ENCODE measurements at regions not wholly inside any gene's neighbourhood (a gene's known extent, or its start where the extent isn't known, plus 50 kb on each side); places are given as distances from the start of the nearest gene placed in this dataset.

DNA sequence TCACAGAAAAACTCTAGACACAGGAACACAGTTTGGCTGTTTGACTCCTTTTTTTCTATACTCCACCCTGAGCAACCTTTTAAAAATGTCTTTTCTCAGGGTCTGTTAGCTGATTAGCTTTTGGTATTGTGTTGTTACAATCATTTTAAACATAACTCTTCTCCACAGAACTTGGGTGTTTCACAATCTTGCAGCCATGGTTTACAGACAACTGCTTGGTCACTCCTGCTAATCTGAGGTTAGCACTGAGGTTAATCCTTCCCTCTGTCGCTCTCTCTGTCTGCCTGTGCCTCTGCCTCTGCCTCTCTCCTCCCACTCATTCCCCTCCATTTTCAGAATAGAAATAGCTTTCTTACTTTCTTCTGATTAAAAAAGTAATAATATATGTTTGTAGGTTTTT lies 62.4 kb upstream of the ZBED5 start:
- in situ Hi-C loops (cut with MboI), result no loop called here
- Histone ChIP-seq H3K79me2 (ENCODE audit: insufficient read depth) (no peaks in the 10 kb centered on the region), H3K27me3 (replicated peaks; ENCODE audit: insufficient read depth) (no peaks in the 10 kb centered on the region), H4K20me1 (ENCODE audit: insufficient read depth) (no peaks in the 10 kb centered on the region), H3K9me3 (ENCODE audit: low read depth) (no peaks in the 10 kb centered on the region), H3K4me2 (ENCODE audit: unreplicated experiment) (no peak overlapping the region), H3K4me3 (no peak overlapping the region), H3K36me3 (ENCODE audit: low read depth) (no peaks in the 10 kb centered on the region), H3K27ac (0 out of 2 replicates have a peak overlapping the region, but pooled peaks have one; percentile 17), H3K9ac (no peak overlapping the region), H3K4me1 (ENCODE audit: insufficient read depth) (no peaks in the 10 kb centered on the region), H2AFZ (peak overlapping the region; percentile 27), H3K9me2 (ENCODE audit: insufficient read depth) (no peaks in the 10 kb centered on the region), H3F3A (ENCODE audit: insufficient read depth) (0 out of 2 replicates have a peak, but pooled peaks cover 6% of the 10 kb centered on the region)
- WGBS, 2 experiments (ENCODE audit: low coverage in 1 of 2, low lambda C conversion rate in 2 of 2, missing lambda C conversion rate in 2 of 2), result 46 to 58% methylated on average over 1 of the region's 1 CpG
- DNase-seq, result peak; percentile 61
- no peak for TF ChIP-seq EZH2phosphoT487 (IDR thresholded peaks at IDR 0.05; ENCODE audit: insufficient read depth, low read depth)
- TF ChIP-seq EZH2 (IDR thresholded peaks at IDR 0.05; ENCODE audit: insufficient read depth, poor library complexity, severe bottlenecking), result no peak

GRCh38 chr11:10918698-10919097 lies 60.8 kb upstream of the ZBED5 start:
- DNase-seq, result no peak
- H3K4me1 ChIP-seq (ENCODE audit: insufficient read depth), result peaks cover 7% of the 10 kb centered on the region; the same call in 1 of the 2 replicates
- no peaks in the 10 kb centered on the region for H4K20me1 ChIP-seq (ENCODE audit: insufficient read depth)
- H3F3A ChIP-seq (ENCODE audit: insufficient read depth), result peaks cover 11% of the 10 kb centered on the region; the same call in 1 of the 2 replicates
- H3K79me2 ChIP-seq (ENCODE audit: insufficient read depth), result no peaks in the 10 kb centered on the region
- H3K9ac ChIP-seq, result no peak overlapping the region
- no peaks in the 10 kb centered on the region for H3K36me3 ChIP-seq (ENCODE audit: low read depth)
- H3K9me3 ChIP-seq (ENCODE audit: low read depth), result no peaks in the 10 kb centered on the region
- whole genome bisulfite sequencing, 2 experiments (ENCODE audit: low coverage in 1 of 2, low lambda C conversion rate in 2 of 2, missing lambda C conversion rate in 2 of 2), result 15 to 43% methylated on average over 1 of the region's 1 CpG
- H3K4me3 ChIP-seq, result no peak overlapping the region
- no peak overlapping the region for H3K27ac ChIP-seq
- H3K4me2 ChIP-seq (ENCODE audit: unreplicated experiment), result no peak overlapping the region
- H3K9me2 ChIP-seq (ENCODE audit: insufficient read depth), result no peaks in the 10 kb centered on the region
- in situ Hi-C loops (cut with MboI), result no loop called here
- H2AFZ ChIP-seq, result no peak overlapping the region
- H3K27me3 ChIP-seq (replicated peaks; ENCODE audit: insufficient read depth), result no peaks in the 10 kb centered on the region
- TF ChIP-seq EZH2phosphoT487 (IDR thresholded peaks at IDR 0.05; ENCODE audit: insufficient read depth, low read depth) (no peak), EZH2 (IDR thresholded peaks at IDR 0.05; ENCODE audit: insufficient read depth, poor library complexity, severe bottlenecking) (no peak)

DNA sequence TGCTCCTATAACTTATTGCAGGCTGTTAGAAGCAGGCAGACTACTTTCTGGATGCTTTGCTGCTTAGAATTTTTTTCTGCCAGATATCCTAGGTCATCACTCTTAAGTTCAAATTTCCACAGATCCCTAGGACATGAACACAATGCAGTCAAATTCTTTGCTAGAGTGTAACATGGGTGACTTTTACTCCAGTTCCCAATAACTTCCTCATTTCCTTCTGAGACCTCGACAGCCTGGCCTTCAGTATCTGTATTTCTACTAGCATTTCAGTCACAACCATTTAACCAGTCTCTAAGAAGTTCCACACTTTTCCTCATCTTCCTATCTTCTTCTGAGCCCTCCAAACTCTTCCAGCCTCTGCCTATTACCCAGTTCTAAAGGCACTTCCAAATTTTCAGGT lies 60.4 kb upstream of the ZBED5 start:
- H2AFZ ChIP-seq, result no peak overlapping the region
- no peaks in the 10 kb centered on the region for H3K9me3 ChIP-seq (ENCODE audit: low read depth)
- H3K4me1 ChIP-seq (ENCODE audit: insufficient read depth), result peaks cover 11% of the 10 kb centered on the region
- no peaks in the 10 kb centered on the region for H3K27me3 ChIP-seq (replicated peaks; ENCODE audit: insufficient read depth)
- H3K4me3 ChIP-seq, result no peak overlapping the region
- no peaks in the 10 kb centered on the region for H3K79me2 ChIP-seq (ENCODE audit: insufficient read depth)
- H3K27ac ChIP-seq, result no peak overlapping the region
- WGBS, 2 experiments (ENCODE audit: low coverage in 1 of 2, low lambda C conversion rate in 2 of 2, missing lambda C conversion rate in 2 of 2), result 88 to 100% methylated on average over 1 of the region's 1 CpG
- H3K4me2 ChIP-seq (ENCODE audit: unreplicated experiment), result no peak overlapping the region
- H3K36me3 ChIP-seq (ENCODE audit: low read depth), result no peaks in the 10 kb centered on the region
- no peaks in the 10 kb centered on the region for H3K9me2 ChIP-seq (ENCODE audit: insufficient read depth)
- H4K20me1 ChIP-seq (ENCODE audit: insufficient read depth), result no peaks in the 10 kb centered on the region
- TF ChIP-seq EZH2 (IDR thresholded peaks at IDR 0.05; ENCODE audit: insufficient read depth, poor library complexity, severe bottlenecking), result no peak
- TF ChIP-seq EZH2phosphoT487 (IDR thresholded peaks at IDR 0.05; ENCODE audit: insufficient read depth, low read depth), result no peak
- H3K9ac ChIP-seq, result no peak overlapping the region
- peaks cover 14% of the 10 kb centered on the region; the same call in 1 of the 2 replicates for H3F3A ChIP-seq (ENCODE audit: insufficient read depth)
- in situ Hi-C loops (cut with MboI), result no loop called here
- DNase-seq, result no peak

DNA sequence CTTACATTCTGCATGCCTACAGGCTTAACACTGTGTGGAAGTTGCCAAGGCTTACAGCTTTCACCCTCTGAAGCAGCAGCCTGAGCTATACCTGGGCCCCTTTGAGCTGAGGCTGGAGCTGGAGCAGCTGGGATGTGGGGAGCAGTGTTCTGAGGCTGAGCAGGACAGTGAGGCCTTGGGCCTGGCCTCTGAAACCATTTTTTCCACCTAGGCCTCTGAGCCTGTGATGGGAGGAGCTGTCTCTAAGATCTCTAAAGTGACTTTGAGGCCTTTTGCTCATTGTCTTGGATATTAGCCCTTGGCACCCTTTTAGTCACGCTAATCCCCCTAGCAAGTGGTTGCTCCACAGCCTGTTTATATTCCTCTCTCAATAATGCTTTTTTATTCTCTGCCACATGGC lies 59.9 kb upstream of the ZBED5 start:
- in situ Hi-C loops (cut with MboI), result no loop called here
- H3F3A ChIP-seq (ENCODE audit: insufficient read depth), result peaks cover 14% of the 10 kb centered on the region; the same call in 1 of the 2 replicates
- no peak overlapping the region for H3K4me2 ChIP-seq (ENCODE audit: unreplicated experiment)
- H3K4me3 ChIP-seq, result no peak overlapping the region
- H4K20me1 ChIP-seq (ENCODE audit: insufficient read depth), result no peaks in the 10 kb centered on the region
- H3K9ac ChIP-seq, result no peak overlapping the region
- peaks cover 13% of the 10 kb centered on the region for H3K4me1 ChIP-seq (ENCODE audit: insufficient read depth)
- no peaks in the 10 kb centered on the region for H3K36me3 ChIP-seq (ENCODE audit: low read depth)
- no peak overlapping the region for H3K27ac ChIP-seq
- H3K9me3 ChIP-seq (ENCODE audit: low read depth), result no peaks in the 10 kb centered on the region
- no peak for DNase-seq
- H3K79me2 ChIP-seq (ENCODE audit: insufficient read depth), result no peaks in the 10 kb centered on the region
- TF ChIP-seq EZH2 (IDR thresholded peaks at IDR 0.05; ENCODE audit: insufficient read depth, poor library complexity, severe bottlenecking) (no peak), EZH2phosphoT487 (IDR thresholded peaks at IDR 0.05; ENCODE audit: insufficient read depth, low read depth) (no peak)
- H2AFZ ChIP-seq, result no peak overlapping the region
- no peaks in the 10 kb centered on the region for H3K27me3 ChIP-seq (replicated peaks; ENCODE audit: insufficient read depth)
- H3K9me2 ChIP-seq (ENCODE audit: insufficient read depth), result no peaks in the 10 kb centered on the region
- 13 to 47% methylated on average over 1 of the region's 1 CpG for WGBS, 2 experiments (ENCODE audit: low coverage in 1 of 2, low lambda C conversion rate in 2 of 2, missing lambda C conversion rate in 2 of 2)

DNA sequence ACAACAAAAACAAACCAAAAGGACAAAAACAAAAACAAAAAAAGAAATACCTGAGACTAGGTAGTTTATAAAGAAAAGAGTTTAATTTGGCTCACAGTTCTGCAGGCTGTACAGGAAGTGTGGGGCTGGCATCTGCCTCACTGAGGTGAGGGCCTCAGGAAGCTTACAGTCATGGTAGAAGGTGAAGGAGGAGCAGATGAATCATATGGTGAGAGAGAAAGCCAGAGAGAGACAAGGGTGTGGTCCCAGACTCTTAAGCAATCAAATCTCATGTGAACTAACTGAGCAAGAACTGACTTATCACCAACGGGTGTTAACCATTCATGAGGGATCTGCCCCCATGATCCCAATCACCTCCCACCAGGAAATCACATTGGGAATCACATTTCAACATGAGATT lies 58.8 kb upstream of the ZBED5 start:
- Histone ChIP-seq H3K9me2 (ENCODE audit: insufficient read depth) (no peaks in the 10 kb centered on the region), H3K27ac (no peak overlapping the region), H3K9me3 (ENCODE audit: low read depth) (no peaks in the 10 kb centered on the region), H3K4me2 (ENCODE audit: unreplicated experiment) (no peak overlapping the region), H3K4me3 (no peak overlapping the region), H3K9ac (no peak overlapping the region), H3K36me3 (ENCODE audit: low read depth) (no peaks in the 10 kb centered on the region), H3K4me1 (ENCODE audit: insufficient read depth) (peaks cover 13% of the 10 kb centered on the region), H4K20me1 (ENCODE audit: insufficient read depth) (no peaks in the 10 kb centered on the region), H3F3A (ENCODE audit: insufficient read depth) (peaks cover 14% of the 10 kb centered on the region; the same call in 1 of the 2 replicates), H3K27me3 (replicated peaks; ENCODE audit: insufficient read depth) (no peaks in the 10 kb centered on the region), H2AFZ (no peak overlapping the region), H3K79me2 (ENCODE audit: insufficient read depth) (no peaks in the 10 kb centered on the region)
- 14% methylated on average over 1 of the region's 1 CpG; no CpG with 5 or more reads in 1 of the 2 experiments for WGBS, 2 experiments (ENCODE audit: low coverage in 1 of 2, low lambda C conversion rate in 2 of 2, missing lambda C conversion rate in 2 of 2)
- peak; percentile 54 for DNase-seq
- in situ Hi-C loops (cut with MboI), result no loop called here
- TF ChIP-seq EZH2phosphoT487 (IDR thresholded peaks at IDR 0.05; ENCODE audit: insufficient read depth, low read depth) (no peak), EZH2 (IDR thresholded peaks at IDR 0.05; ENCODE audit: insufficient read depth, poor library complexity, severe bottlenecking) (no peak)

Data from GM23248 (cell line).